Stimulated activated CD4-positive, alpha-beta T cell treated with anti-CD3 and anti-CD28 coated beads, TNF-alpha, amount 100 ng/mL, for 4 hours (primary cell): ENCODE measurements at regions not wholly inside any gene's neighbourhood (a gene's known extent, or its start where the extent isn't known, plus 50 kb on each side); places are given as distances from the start of the nearest gene placed in this dataset.

ENCODE experiments used
- DNase-seq, 3 experiments: peaks; one replicate each; pipeline ENCODE4 v3.0.0-alpha.2; 2020; ENCODE audit warnings: low read depth in 3 of 3

DNA sequence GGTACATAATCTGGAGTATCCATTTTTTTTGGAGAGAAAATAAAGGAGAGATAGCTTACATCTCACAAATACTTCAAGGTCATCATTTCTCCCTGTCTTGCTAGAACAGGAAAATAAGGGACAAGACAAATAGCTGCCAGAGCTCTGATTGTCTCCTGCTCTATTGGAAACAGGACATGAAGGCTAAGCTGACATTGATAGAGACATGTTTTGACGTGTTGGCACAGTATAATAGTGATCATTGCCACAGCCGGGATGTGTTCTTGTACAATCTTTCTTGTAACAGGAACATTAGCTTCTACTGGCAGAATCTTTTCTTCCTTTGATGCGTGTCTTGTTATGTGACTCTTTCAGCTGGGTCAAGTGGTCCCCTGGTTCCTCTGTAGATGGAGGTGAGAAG is 279.3 kb upstream of the MTPN start:
- DNase-seq = no peak

DNA sequence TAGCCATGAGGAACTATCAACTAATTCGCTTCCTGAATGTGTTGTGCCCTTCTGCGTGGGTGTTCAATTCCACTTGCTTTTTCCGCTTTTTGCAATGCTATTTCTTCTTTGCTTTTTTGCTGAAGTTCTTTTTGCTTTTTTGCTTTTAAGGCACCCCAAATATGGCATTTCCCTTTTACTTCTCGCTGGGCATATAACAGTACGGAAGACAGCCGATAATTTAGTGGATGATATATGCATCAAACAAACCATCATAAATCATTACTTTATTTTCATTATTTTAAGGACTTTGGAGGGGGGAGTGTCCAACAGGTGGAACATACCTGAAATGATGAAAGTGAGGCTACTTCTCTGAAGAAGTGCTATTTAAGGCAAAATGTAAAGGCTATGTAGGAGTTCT is 277.0 kb upstream of the MTPN start:
- DNase-seq = no peak

DNA sequence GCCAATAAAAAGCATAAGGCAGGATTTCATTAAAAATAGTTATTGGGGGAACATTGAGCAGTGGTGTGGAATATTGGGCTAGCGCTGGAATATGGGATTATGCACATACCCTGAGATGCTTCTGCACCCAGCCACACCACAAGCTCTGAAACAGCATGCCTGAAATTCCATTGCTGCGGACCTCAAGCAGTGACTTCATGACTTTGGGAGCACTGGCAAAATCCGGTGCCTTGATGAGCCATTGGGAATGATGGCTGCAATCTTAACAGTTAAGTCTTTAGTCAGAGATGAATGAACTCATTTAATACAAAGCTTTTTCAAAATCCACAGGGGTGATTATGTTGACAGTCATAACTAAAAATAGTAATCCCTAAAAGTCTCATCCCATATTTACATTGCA is 274.7 kb upstream of the MTPN start:
- DNase-seq = no peak

DNA sequence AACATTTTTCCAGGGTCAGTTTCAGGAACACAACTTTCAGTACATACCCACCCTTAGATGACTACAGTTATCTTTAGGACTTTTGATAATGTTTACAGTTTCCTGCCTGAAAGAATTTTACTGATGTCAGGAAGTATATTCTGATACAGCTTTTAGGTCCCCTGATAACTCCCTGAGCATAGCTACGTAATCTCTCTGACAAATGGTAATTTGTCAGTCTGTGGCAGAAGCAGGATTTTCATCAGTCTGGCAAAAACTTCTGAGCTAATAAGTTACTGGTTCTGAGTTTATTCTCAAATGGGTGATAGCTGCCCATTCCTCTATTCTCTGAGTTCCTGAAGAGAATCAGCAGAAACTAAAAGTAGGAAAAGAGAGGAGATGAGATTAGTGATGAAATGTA is 270.1 kb upstream of the MTPN start:
- DNase-seq = no peak

DNA sequence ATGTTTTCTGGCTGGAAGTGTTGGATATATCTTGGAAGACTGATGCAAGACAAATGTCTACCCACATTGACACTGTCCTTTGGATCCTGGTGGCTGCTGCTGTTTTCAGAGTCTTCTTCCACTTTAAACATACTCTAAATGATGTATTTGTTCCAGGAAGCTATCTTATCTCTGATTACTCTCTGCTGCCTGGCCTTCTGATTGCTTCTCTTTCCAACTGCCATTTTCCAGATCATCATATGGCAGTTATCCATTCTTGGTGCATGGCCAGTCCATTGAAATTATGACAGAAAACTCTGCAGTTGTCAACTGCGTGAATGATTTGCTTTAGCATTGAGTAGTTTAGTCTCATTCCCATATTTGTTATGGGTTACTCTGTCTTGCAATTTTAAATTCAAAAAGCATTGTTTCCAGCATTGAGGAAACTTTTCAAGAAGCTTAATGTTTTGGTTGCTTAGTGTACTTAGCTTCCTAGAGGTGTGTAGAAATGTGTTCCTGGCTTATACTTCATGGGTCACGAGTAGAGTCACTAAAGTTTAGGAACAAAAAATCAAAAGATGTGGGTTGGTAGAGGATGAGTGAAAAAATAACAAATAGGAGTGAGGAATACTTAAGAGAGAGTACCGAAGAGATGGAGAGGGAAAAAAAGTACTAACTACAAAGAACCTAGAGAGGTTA is 268.3 kb upstream of the MTPN start:
- no peak for DNase-seq

DNA sequence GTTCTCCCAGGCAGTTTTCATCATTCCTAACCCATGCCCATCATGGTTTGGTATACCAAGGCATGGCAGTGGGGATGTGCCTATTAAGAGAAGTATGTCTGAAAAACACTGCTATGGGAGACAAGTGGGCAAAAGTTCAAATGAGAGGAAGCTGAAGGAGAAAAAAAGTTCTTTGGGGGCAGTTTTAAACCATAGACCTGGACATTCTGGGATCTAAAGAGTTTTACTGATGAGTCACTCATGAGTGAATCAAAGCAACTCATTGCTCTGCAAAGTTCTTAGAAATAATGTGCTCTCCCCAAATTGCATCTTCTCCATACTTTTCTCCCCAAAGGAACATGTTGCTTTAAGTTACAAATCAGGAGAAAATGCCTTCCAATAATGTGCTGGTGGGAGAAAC is 256.9 kb upstream of the MTPN start:
- no peak for DNase-seq

DNA sequence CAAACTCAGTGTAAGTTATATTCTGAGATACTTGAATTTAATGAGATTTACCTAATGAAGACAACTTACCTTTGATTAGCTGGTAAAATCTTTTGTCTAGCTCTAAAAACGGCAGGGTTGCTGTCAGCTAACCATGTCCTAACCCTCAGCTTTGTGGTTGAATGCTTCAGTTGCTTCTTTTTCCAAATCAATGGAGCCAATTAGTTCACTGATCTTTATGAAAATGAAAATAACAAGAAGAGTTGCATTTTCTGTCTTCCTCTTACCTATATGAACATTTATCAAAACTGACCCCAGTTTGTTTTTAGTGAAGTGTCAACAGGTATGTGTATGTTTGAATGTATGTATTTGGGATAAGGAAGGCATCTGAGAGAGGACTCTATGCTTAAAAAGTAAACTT is 253.1 kb upstream of the MTPN start:
- no peak for DNase-seq

DNA sequence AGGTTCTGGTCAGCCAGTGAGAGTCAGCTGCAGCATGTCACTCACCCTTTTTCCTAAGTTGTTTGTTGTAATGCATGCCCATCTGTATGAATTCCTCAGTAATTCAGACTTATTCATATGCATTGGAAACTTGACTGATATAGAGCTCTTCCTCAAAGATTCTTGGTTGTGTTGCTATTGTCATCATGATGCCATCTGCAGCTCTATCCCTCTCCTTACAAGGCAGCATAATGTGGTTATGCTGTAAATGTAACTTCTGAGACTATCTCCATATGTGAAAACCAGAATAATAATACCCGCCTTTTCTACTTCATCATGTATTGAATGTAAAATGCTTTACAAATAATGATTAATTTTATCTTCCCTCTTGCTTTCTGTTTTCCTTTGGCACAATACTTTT is 252.6 kb upstream of the MTPN start:
- no peak for DNase-seq

DNA sequence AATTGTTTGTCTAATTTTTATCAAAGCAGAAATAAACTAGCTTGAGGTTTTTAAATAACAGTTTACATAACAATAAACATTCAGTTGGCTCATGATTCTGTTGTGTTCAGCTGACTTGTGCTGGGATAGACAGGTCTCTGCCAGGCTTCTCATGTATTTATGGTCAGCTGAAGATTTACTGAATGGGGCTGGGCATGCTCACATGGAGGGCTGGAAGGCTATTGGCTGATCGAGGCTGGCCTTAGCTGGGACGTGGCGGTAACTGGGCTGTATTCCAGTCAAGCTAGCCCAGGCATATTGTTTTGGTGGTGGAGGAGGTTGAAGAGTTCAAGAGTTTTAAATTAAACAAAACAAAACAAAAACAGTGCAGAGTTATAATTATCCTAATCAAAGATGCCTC is 251.0 kb upstream of the MTPN start:
- no peak for DNase-seq

DNA sequence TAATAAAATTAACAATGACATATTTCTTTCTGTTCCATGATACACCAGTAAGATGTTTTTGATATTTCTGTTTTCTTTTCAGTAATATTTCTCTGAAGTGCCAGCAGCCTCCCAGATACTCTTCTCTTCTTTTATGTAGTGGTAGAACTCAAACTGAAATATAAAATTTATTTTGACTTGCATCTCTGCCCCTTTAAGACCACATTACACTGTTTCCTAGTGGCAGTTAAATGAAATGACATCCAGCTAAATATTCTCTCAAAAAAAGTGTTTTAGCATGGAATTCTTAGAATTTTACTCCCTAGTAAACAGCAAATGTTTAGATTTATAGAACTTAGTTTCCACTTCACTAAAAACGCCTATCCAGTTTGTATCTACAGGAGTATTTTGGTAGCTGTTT is 237.2 kb upstream of the MTPN start:
- DNase-seq = no peak

DNA sequence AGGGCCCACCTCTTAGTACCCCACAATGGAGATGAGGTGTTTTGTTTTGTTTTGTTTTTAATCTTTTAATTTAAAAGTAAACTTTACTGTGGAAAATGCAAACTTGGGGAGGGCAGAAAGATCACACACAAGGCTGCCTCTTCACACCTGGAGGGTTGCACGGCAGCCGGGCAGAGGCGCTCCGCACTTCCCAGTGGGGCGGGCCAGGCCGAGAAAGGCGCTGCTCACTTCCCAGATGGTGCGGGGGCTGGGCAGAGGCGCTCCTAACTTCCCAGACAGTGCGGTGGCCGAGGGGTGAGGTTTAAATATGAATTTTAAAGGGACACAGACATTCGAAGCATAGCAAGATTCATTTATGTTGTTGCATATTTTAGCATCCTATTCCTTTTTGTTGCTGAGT is 235.9 kb upstream of the MTPN start:
- DNase-seq = no peak

DNA sequence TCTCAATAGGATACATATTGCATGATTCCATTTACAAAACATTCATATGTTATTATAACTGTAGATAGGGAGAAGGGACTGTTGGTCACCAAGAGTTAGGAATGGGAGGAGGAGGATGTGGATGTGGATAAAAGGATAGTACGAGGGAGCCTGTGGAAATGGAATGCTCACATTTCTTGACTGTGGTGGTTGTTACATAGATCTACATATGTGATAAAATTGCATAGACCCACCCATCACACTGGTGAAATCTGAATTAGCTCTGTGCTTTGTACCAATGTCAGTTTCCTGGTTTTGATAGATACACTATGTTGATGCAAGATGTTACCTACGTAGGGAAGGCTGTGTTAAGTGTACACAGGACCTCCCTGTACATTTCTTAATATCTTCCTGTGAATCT is 233.5 kb upstream of the MTPN start:
- DNase-seq = no peak

DNA sequence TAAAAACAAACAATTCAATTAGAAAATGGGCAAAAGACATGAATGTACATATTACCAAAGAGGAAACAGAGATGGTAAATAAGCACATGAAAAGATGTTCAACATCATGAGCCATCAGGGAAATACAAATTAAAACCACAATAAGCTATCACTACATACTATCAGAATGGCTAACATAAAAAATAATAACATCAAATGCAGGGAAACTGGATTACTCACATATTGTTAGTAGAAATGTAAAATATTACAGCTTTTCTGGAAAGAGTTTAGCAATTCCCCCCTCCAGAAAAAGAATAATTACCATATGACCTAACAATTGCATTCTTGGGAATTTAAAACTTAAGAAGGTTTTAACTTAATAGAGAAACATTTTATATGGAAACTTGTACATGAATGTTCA is 232.9 kb upstream of the MTPN start:
- no peak for DNase-seq

DNA sequence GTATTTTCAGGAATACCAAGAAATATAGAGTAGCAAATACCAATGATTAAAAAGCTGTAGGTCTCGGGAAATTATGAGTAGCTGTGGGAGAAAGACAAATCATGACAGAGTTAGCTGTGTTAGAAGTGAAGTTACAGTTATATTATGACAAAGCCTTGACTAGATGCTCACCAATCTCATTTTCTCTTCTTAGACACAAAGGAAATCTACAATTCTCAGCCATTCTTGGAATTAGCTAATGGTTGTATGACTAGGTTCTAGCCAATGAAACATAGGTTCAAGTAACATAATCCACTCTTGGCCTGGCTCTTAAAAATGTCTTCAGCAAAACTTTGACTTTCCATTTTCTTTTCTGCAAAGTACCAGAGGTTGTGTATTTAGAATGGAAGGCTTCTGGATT is 228.8 kb upstream of the MTPN start:
- DNase-seq = no peak

DNA sequence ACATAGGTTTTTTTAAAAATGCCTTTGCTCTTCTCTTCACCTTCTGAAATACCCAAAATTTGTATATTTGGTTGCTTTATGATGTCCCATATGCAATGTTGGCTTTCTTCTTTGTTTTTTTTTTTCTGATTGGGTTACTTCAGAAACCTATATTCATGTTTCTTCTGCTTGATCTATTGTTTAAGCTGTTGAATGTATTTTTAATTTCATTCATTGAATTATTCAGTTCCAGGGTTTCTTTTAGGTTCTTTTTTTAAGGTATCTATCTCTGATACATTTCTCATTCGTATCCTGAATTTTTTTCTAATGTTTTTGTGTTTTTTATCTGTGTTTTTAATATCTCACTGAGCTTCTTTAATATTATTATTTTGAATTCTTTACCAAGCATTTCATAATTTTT is 221.0 kb upstream of the MTPN start:
- no peak for DNase-seq

DNA sequence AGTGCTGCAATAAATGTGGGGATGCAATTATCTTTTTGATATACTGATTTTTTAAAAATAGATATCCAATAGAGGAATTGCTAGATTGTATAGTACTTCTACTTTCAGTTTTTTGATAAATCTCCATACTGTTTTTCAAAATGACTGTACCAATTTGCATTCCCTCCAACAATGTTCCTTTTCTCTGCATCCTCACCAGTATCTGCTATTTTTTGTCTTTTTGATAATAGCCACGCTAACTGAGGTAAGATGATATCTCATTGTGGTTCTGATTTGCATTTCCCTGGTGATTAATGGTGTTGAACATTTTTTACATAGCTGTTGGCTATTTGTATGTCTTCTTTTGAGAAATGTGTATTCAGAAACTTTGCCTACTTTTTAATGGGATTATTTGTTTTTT is 217.7 kb upstream of the MTPN start:
- no peak for DNase-seq

DNA sequence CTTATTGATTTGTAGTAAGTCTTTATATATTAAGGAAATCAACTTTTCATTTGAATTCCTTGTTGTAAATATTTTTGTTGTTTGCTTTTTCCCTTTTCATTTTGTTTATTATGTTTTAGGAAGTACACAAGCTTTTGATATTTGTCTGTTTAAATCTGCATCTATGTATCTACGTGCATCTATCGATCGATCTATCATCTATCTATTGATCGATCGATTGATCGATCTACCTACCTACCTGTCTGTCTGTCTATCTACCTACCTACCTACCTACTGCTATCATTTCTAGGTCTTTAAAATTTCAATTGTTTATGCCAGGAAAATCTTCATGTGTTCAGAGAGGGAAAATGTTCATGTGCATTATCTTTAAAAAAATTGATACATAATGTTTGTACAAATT is 216.8 kb upstream of the MTPN start:
- no peak for DNase-seq

DNA sequence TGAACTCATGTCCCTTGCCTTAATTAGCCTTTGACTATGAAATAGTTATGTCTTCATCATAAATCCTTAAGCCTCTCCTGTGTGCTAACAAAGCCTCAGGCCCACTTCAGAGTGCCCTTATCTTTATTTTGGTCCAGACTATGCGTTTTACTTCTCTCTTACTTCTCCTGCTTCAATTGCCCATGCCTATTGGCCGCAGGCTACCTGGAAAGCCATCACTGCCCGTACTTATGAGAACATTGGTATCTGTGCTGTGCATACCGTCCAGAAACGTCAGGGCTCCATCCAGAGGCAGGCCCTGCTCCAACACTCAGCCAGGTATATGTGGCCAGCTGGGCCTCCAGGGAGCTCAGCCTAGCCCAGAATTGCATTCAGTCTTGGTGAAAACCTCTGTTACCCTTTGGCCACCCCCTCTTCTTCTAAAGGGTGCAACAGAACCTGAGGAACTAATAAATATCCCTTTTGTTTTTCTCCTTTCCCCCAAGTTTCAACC is 212.4 kb upstream of the MTPN start:
- DNase-seq = no peak

DNA sequence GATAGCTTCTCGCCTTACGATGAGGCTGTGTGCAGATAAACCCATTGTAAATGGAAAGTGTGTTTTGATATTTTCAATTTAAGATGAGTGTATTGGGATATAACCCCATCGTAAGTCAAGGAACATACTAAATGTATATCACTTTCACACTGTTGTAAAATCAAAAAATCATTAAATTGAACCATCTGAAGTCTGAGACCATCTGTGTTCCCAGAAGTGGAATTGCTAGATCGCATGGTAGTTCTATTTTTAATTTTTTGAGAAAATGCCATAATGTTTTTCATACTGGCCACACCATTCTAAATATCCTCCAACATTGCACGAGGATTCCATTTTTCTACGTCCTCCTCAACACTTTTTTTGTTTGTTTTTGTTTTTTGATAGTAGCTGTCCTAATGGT is 209.1 kb upstream of the MTPN start:
- no peak for DNase-seq

DNA sequence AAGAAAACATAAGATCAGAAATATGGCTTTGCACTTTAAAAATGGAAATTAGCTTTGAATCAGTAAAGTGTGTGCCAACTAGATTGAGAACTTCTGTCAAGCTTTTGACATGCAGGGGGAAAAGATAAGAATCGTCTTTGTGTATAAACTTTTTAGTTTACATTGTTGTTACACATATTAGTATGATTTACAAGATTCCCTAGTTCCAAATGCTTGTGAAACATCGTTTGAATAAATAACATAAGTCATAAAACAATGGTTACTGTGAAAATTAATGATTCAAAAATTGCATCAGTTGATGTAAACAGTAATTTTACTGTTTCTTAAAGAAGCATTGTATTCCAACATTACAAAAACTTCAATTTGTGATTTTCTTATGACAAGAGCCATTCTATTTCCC is 207.6 kb upstream of the MTPN start:
- DNase-seq = no peak

DNA sequence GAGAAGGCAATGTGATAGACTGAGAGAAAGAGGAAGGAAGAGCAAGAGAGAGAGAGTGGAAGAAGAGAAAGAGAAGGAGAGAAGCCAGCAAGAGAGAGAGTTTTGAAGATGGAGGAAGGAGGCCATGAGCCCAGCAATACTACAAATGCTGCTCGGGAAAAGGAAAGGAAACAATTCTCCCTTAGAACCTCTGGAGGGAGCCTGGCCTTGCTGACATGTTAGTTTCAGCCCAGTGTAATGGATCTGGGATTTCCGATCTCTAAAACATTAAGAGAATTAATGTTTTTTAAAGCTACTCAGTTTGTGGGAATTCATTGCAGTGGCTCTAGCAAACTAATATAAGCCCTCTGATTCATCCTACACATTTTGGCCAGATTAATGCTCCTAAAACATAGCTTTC is 206.8 kb upstream of the MTPN start:
- DNase-seq = no peak

DNA sequence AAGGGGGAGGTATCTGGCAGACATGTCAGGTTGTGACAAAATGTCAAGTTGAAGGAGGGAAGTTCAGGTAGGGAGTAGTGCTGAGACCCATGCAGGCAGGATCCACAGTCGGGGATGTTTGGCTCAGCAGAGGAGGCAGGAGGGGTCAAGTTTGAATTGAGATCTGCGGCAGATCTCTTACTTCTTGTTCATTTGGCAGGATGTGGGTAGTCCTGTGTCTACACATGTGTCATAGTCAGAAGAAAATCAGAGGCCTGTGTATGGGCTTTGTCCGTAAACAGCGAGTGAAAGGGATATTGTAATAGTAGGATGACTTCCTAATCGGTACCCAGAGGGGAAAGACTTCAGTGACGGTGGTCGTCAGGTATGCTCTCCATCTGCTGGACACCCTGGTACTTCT is 203.8 kb upstream of the MTPN start:
- no peak for DNase-seq

DNA sequence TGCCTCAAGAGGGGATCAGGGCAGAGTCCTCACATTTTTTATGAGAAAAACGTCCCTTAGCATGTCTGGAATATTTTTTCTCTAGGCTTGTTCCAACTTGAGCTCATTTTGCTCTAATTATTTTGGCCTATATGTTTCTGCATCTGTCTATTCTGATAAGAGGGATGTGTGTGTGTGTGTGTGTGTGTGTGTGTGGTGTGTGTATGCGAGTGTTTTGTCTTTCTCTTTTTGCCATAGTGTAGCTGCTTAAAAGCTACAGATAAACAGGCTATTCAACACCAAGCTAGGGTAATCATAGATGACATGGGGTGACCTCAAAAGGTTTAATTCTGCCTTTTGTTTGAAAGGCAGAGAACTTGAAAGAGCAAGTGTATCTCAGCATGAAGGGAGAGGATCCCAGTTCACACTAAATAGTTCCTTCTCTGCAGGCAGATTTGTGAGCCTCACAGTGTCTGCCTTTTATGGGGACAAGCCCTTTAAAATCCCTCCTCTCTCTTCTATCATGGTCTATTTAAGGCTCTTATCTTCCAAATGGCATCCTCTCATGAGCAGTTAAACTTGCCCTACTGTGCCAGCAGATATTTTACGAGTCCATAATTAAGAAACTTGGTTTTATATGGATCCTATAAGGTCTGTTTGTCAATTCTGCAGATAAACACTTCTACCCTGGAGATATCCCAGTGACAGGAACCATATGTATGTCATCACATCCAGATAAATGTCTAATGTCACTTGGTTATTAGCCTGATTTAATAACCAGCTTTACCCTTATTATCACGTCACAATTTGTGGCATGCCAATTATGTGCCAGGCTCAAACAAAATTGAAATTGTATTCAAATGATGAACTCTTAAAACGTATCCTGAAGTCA is 202.9 kb upstream of the MTPN start:
- DNase-seq = no peak

DNA sequence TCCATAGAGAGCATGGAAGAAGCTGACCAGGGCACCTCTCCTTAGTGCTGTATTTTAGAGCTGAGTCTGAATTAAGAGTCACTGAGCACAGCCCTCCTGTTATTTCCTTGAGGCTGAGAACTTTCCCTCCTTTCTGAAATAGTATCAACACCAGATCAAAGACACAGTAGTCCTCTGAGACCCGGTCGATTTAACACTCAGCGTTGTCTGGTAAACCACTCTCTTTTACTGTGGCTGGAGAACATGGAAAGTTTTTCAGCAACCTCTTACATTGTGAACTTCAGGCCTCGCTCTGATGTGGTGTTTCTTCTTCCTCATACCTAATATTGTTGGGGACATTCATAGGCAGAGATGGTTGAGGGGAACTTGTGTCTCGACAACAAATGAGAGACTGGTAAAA is 202.0 kb upstream of the MTPN start:
- no peak for DNase-seq
